ENCODE measurements at regions not wholly inside any gene's neighbourhood (a gene's known extent, or its start where the extent isn't known, plus 50 kb on each side); places are given as distances from the start of the nearest gene placed in this dataset.
"Not testable (repeated sequence)": the region's sequence is repeated elsewhere in the genome, so short reads cannot be mapped to it uniquely, and the experiment has no call there.

- no peak for DNase-seq
Observed at GRCh38 chr5:104598285-104598684, 1035.7 kb upstream of the NUDT12 start.

- no peak for DNase-seq
Observed at GRCh38 chr5:104594850-104595249, 1032.3 kb upstream of the NUDT12 start.

- no peak for DNase-seq
Observed at GRCh38 chr5:104576677-104577076, 1014.1 kb upstream of the NUDT12 start.

GRCh38 chr5:104573949-104574709, 1011.5 kb upstream of the NUDT12 start:
- DNase-seq, result no peak

- no peak for DNase-seq
Observed at GRCh38 chr5:104569621-104570020, 1007.0 kb upstream of the NUDT12 start.

- DNase-seq, result no peak
Observed at GRCh38 chr5:104564530-104564929, 1001.9 kb upstream of the NUDT12 start.

GRCh38 chr5:104556957-104557356, 994.4 kb upstream of the NUDT12 start:
- DNase-seq, result no peak

GRCh38 chr5:104551628-104552027, 989.0 kb upstream of the NUDT12 start:
- no peak for DNase-seq

- not testable (repeated sequence) for DNase-seq
Observed at GRCh38 chr5:104546871-104547270, 984.3 kb upstream of the NUDT12 start.

GRCh38 chr5:104541141-104541785, 978.7 kb upstream of the NUDT12 start:
- DNase-seq, result no peak

- no peak for DNase-seq
Observed at GRCh38 chr5:104540448-104540847, 977.9 kb upstream of the NUDT12 start.

GRCh38 chr5:104539618-104540350, 977.2 kb upstream of the NUDT12 start:
- DNase-seq, result no peak

GRCh38 chr5:104538734-104539133, 976.1 kb upstream of the NUDT12 start:
- DNase-seq, result no peak

- DNase-seq, result no peak
Observed at GRCh38 chr5:104533498-104533897, 970.9 kb upstream of the NUDT12 start.

GRCh38 chr5:104526866-104527265, 964.3 kb upstream of the NUDT12 start:
- DNase-seq, result no peak

GRCh38 chr5:104513640-104514072, 951.1 kb upstream of the NUDT12 start:
- no peak for DNase-seq

GRCh38 chr5:104513121-104513602, 950.6 kb upstream of the NUDT12 start:
- no peak for DNase-seq

GRCh38 chr5:104512063-104512825, 949.7 kb upstream of the NUDT12 start:
- DNase-seq, result no peak

GRCh38 chr5:104498281-104498680, 935.7 kb upstream of the NUDT12 start:
- DNase-seq, result no peak

GRCh38 chr5:104494083-104494482, 931.5 kb upstream of the NUDT12 start:
- DNase-seq, result no peak

- no peak for DNase-seq
Observed at GRCh38 chr5:104472811-104473210, 910.2 kb upstream of the NUDT12 start.

GRCh38 chr5:104456122-104456521, 893.5 kb upstream of the NUDT12 start:
- no peak for DNase-seq

GRCh38 chr5:104452550-104452949, 890.0 kb upstream of the NUDT12 start:
- no peak for DNase-seq

All from CD4-positive, alpha-beta T cell treated with Interferon alpha-2 for 1 hour (primary cell).